Right hindlimb (tissue), 1 donor: ENCODE measurements at regions not wholly inside any gene's neighbourhood (a gene's known extent, or its start where the extent isn't known, plus 50 kb on each side); places are given as distances from the start of the nearest gene placed in this dataset.
"Not testable (repeated sequence)": the region's sequence is repeated elsewhere in the genome, so short reads cannot be mapped to it uniquely, and the experiment has no call there.

Experiments
- DNase-seq: peaks from one replicate; pipeline ENCODE4 v3.0.0-alpha.2; 2018

- no peak for DNase-seq
Measured at GRCh38 chr16:60206516-60206915, 1472.4 kb upstream of the GOT2 start.

GRCh38 chr16:60204181-60204580 is 1470.1 kb upstream of the GOT2 start:
- no peak for DNase-seq

GRCh38 chr16:60203525-60204124 is 1469.5 kb upstream of the GOT2 start:
- no peak for DNase-seq

GRCh38 chr16:60200729-60201128 is 1466.6 kb upstream of the GOT2 start:
- DNase-seq = not testable (repeated sequence)

- no peak for DNase-seq
Measured at GRCh38 chr16:60200161-60200560, 1466.0 kb upstream of the GOT2 start.

GRCh38 chr16:60199150-60199549 is 1465.0 kb upstream of the GOT2 start:
- no peak for DNase-seq

- no peak for DNase-seq
Measured at GRCh38 chr16:60181536-60181935, 1447.4 kb upstream of the GOT2 start.

- DNase-seq = no peak
Measured at GRCh38 chr16:60180609-60181008, 1446.5 kb upstream of the GOT2 start.

GRCh38 chr16:60170196-60170595 is 1436.1 kb upstream of the GOT2 start:
- no peak for DNase-seq

- no peak for DNase-seq
Measured at GRCh38 chr16:60166111-60166510, 1432.0 kb upstream of the GOT2 start.

- no peak for DNase-seq
Measured at GRCh38 chr16:60151987-60152386, 1417.9 kb upstream of the GOT2 start.

GRCh38 chr16:60150907-60151306 is 1416.8 kb upstream of the GOT2 start:
- no peak for DNase-seq

GRCh38 chr16:60143348-60143705 is 1409.2 kb upstream of the GOT2 start:
- DNase-seq = no peak

- no peak for DNase-seq
Measured at GRCh38 chr16:60142619-60143347, 1408.7 kb upstream of the GOT2 start.

GRCh38 chr16:60137891-60138290 is 1403.8 kb upstream of the GOT2 start:
- DNase-seq = no peak

- DNase-seq = no peak
Measured at GRCh38 chr16:60127196-60127595, 1393.1 kb upstream of the GOT2 start.

- DNase-seq = not testable (repeated sequence)
Measured at GRCh38 chr16:60126115-60126514, 1392.0 kb upstream of the GOT2 start.

- no peak for DNase-seq
Measured at GRCh38 chr16:60123392-60124023, 1389.4 kb upstream of the GOT2 start.

GRCh38 chr16:60120586-60120985 is 1386.5 kb upstream of the GOT2 start:
- no peak for DNase-seq

- no peak for DNase-seq
Measured at GRCh38 chr16:60110531-60110930, 1376.4 kb upstream of the GOT2 start.

GRCh38 chr16:60107871-60108270 is 1373.8 kb upstream of the GOT2 start:
- DNase-seq = no peak

GRCh38 chr16:60107437-60107836 is 1373.3 kb upstream of the GOT2 start:
- no peak for DNase-seq

GRCh38 chr16:60100371-60100770 is 1366.3 kb upstream of the GOT2 start:
- DNase-seq = no peak

GRCh38 chr16:60091529-60091928 is 1357.4 kb upstream of the GOT2 start:
- DNase-seq = no peak
